ENCODE measurements at regions not wholly inside any gene's neighbourhood (a gene's known extent, or its start where the extent isn't known, plus 50 kb on each side); places are given as distances from the start of the nearest gene placed in this dataset.

DNA sequence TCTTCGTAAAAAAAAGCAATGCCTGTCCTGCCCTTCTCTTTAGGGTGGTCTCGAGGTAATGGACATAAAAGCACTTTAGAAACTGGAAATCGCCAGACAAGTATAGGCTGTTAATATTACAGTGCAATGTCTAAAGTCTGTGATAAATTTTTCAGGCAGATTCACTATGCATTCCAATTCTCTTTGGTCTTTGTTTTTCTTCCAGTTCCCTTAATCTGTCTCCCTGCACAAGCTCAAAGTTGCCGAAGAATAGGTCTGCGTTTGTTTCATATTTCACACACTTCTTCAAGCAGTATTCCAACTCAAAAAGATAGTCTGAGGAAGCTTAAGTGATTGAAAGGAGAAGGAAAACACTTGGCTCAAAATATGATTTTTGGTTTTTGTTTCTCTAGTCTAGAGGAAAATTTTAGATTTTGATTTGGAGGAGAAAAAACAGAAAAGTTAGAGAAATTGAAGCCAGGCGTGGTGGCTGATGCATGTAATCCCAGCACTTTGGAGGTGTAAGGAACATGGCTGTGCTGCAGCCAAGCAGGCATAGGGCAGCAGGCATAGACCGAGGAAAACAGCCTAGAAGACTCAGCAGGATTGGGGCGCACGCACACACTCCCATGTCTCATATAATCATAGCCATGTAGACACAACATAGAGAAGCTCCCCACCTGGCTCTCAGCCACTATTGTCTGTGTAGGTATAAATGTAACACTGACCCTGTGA, 96.2 kb upstream of the TMPO start:
- TF ChIP-seq POLR2A (IDR thresholded peaks at IDR 0.05; ENCODE audit: low read length) (no peak), GATA1 (IDR thresholded peaks at IDR 0.05; ENCODE audit: low read depth, low read length) (no peak)
